WTC11 (cell line): ENCODE measurements at regions not wholly inside any gene's neighbourhood (a gene's known extent, or its start where the extent isn't known, plus 50 kb on each side); places are given as distances from the start of the nearest gene placed in this dataset.
A peak's percentile ranks its signal among the peaks of the same experiment; 100 is the strongest.

Experiments
- ATAC-seq: fragments of 200-7000 bp; cut with Tn5 transposase; 2 replicates; pipeline ENCODE4 v1.10.0; 2021; ENCODE audit warnings: mild to moderate bottlenecking, moderate library complexity
- CTCF ChIA-PET: fragments of 300-600 bp; sonication (Branson Sonifier 250); formaldehyde crosslinking; loops from one replicate; lab custom pipeline; 2021; ENCODE audit warnings: antibody characterized with exemption; lab: Charles Lee
- POLR2A ChIA-PET: fragments of 350-600 bp; sonication (Branson Sonifier 250); formaldehyde crosslinking; loops from one replicate; lab custom pipeline; 2021; ENCODE audit warnings: antibody characterized with exemption; lab: Charles Lee
- DNase-seq: peaks from one replicate; pipeline ENCODE4 v3.0.0; 2021; ENCODE audit warnings: low spot score
- H3K27ac Mint-ChIP-seq: 2 replicates; pipeline ENCODE4 v1.8.0; 2021; ENCODE audit warnings: mixed read lengths
- H3K27me3 Mint-ChIP-seq: 2 replicates; pipeline ENCODE4 v1.8.0; 2021; ENCODE audit warnings: low read depth, mild to moderate bottlenecking, moderate library complexity, mixed read lengths
- H3K36me3 Mint-ChIP-seq: 2 replicates; pipeline ENCODE4 v1.8.0; 2021; ENCODE audit warnings: mixed read lengths
- H3K4me1 Mint-ChIP-seq: 2 replicates; pipeline ENCODE4 v1.8.0; 2022; ENCODE audit warnings: mixed read lengths
- H3K4me3 Mint-ChIP-seq: 2 replicates; pipeline ENCODE4 v1.8.0; 2021; ENCODE audit warnings: mild to moderate bottlenecking, moderate library complexity, mixed read lengths
- H3K9me3 Mint-ChIP-seq: 2 replicates; pipeline ENCODE4 v1.8.0; 2021; ENCODE audit warnings: mixed read lengths
- AR ChIP-seq: fragments of 250-450 bp; sonication (Bioruptor Pico); IDR thresholded peaks from 2 replicates; pipeline ENCODE4 v1.9.0; 2021; ENCODE audit warnings: mild to moderate bottlenecking
- ATF1 ChIP-seq: sonication (generic); formaldehyde crosslinking; IDR thresholded peaks from 2 replicates; pipeline ENCODE4 v1.8.1; 2023; ENCODE audit warnings: mild to moderate bottlenecking, moderate library complexity, missing genetic modification reagents
- ATF6 ChIP-seq: sonication (generic); formaldehyde crosslinking; IDR thresholded peaks from 2 replicates; pipeline ENCODE4 v1.8.1; 2023; ENCODE audit warnings: mild to moderate bottlenecking, missing genetic modification reagents
- CTCF ChIP-seq: fragments of 200-600 bp; IDR thresholded peaks from 2 replicates; pipeline ENCODE4 v1.8.0; 2022; ENCODE audit warnings: antibody characterized with exemption
- ESRRA ChIP-seq: sonication (generic); formaldehyde crosslinking; IDR thresholded peaks from 2 replicates; pipeline ENCODE4 v1.8.1; 2022; ENCODE audit warnings: mild to moderate bottlenecking, missing genetic modification reagents, borderline replicate concordance
- ETV6 ChIP-seq: sonication (generic); formaldehyde crosslinking; IDR thresholded peaks from 2 replicates; pipeline ENCODE4 v1.8.1; 2022; ENCODE audit warnings: mild to moderate bottlenecking, missing genetic modification reagents
- GTF2I ChIP-seq: fragments of 250-450 bp; sonication (Bioruptor Pico); conservative IDR thresholded peaks from 2 replicates; pipeline ENCODE4 v1.4.0; 2021; ENCODE audit warnings: mild to moderate bottlenecking
- MAX ChIP-seq: sonication (generic); formaldehyde crosslinking; IDR thresholded peaks from 2 replicates; pipeline ENCODE4 v1.8.0; 2022; ENCODE audit warnings: mild to moderate bottlenecking, missing genetic modification reagents
- NR2C2 ChIP-seq: sonication (generic); formaldehyde crosslinking; IDR thresholded peaks from 2 replicates; pipeline ENCODE4 v1.8.0; 2022; ENCODE audit warnings: mild to moderate bottlenecking, missing genetic modification reagents
- PRDM15 ChIP-seq: sonication (generic); formaldehyde crosslinking; IDR thresholded peaks from 2 replicates; pipeline ENCODE4 v1.8.0; 2022; ENCODE audit warnings: missing genetic modification reagents
- STAT6 ChIP-seq: sonication (generic); formaldehyde crosslinking; conservative IDR thresholded peaks from 2 replicates; pipeline ENCODE4 v1.8.1; 2023; ENCODE audit warnings: mild to moderate bottlenecking, low read depth, missing genetic modification reagents, moderate library complexity
- TEAD1 ChIP-seq: sonication (generic); formaldehyde crosslinking; IDR thresholded peaks from 2 replicates; pipeline ENCODE4 v1.8.0; 2022; ENCODE audit warnings: mild to moderate bottlenecking, missing genetic modification reagents
- ZNF219 ChIP-seq: sonication (generic); formaldehyde crosslinking; IDR thresholded peaks from 2 replicates; pipeline ENCODE4 v1.8.0; 2023; ENCODE audit warnings: missing genetic modification reagents, mild to moderate bottlenecking, borderline replicate concordance
- ZNF425 ChIP-seq: fragments of 250-450 bp; sonication (Bioruptor Pico); conservative IDR thresholded peaks from 2 replicates; pipeline ENCODE4 v1.9.0; 2021; ENCODE audit warnings: mild to moderate bottlenecking

GRCh38 chr10:58065529-58065815 lies 202.2 kb downstream of the IPMK start (continued):
- TF ChIP-seq MAX (CRISPR knock-in tag) (no peak), AR (CRISPR knock-in tag) (no peak), STAT6 (CRISPR knock-in tag) (no peak), ZNF219 (no peak), ZNF425 (no peak), NR2C2 (CRISPR knock-in tag) (no peak), ETV6 (CRISPR knock-in tag) (no peak), GTF2I (CRISPR knock-in tag) (no peak)
- TF ChIP-seq, all 79 proteins: peak for 0

- ATAC-seq (peak; percentile 64), DNase-seq (peak; percentile 25)
- H3K27me3 Mint-ChIP-seq, result no peaks in the 10 kb centered on the region
- peaks cover 39% of the 10 kb centered on the region for H3K4me1 Mint-ChIP-seq
- ChIA-PET CTCF (interaction anchor here (0.7 to 1.8 kb wide), 6 partner anchors 88 to 485 kb away, joined by 3 to 24 read pairs (median 10); no protein-coding TSS in a partner anchor), POLR2A (no interaction called here)
- peaks cover 4% of the 10 kb centered on the region; the same call in 1 of the 2 replicates for H3K9me3 Mint-ChIP-seq
- TF ChIP-seq CTCF (peak; percentile 74), ATF1 (CRISPR knock-in tag) (no peak), ESRRA (CRISPR knock-in tag) (no peak)
- 0 out of 2 replicates have a peak overlapping the region, but pooled peaks have one; percentile 17 for H3K27ac Mint-ChIP-seq
- no peaks in the 10 kb centered on the region for H3K36me3 Mint-ChIP-seq
- no peak overlapping the region for H3K4me3 Mint-ChIP-seq
Measured at GRCh38 chr10:58064714-58065528, 202.8 kb downstream of the IPMK start.

- no peaks in the 10 kb centered on the region for H3K27me3 Mint-ChIP-seq
- CTCF ChIA-PET, result interaction anchor here (0.7 to 1.8 kb wide), 6 partner anchors 89 to 484 kb away, joined by 3 to 24 read pairs (median 10); no protein-coding TSS in a partner anchor
- TF ChIP-seq TEAD1 (no peak), PRDM15 (no peak), ATF6 (CRISPR knock-in tag) (no peak)
Measured at GRCh38 chr10:58063861-58064480, 203.7 kb downstream of the IPMK start.

More at GRCh38 chr10:58063861-58064480, 203.7 kb downstream of the IPMK start:
- Mint-ChIP-seq H3K9me3 (peaks cover 4% of the 10 kb centered on the region; the same call in 1 of the 2 replicates), H3K4me3 (no peak overlapping the region), H3K36me3 (no peaks in the 10 kb centered on the region), H3K27ac (no peak overlapping the region), H3K4me1 (peaks cover 33% of the 10 kb centered on the region)
- ATAC-seq, result peak; percentile 30; the same call in 1 of the 2 replicates
- POLR2A ChIA-PET, result no interaction called here
- no peak for DNase-seq
